Parathyroid adenoma (tissue), 2 donors: ENCODE measurements at regions not wholly inside any gene's neighbourhood (a gene's known extent, or its start where the extent isn't known, plus 50 kb on each side); places are given as distances from the start of the nearest gene placed in this dataset.

Source experiments
- H2AFZ ChIP-seq: fragments of 300-600 bp; sonication (generic); one replicate; pipeline ENCODE4 v1.7.0; 2017; ENCODE audit warnings: antibody characterized with exemption, mild to moderate bottlenecking
- H3K27ac ChIP-seq: fragments of 300-600 bp; sonication (generic); one replicate; pipeline ENCODE4 v1.7.0; 2017
- H3K27me3 ChIP-seq: fragments of 300-600 bp; sonication (generic); one replicate; pipeline ENCODE4 v1.7.0; 2017; ENCODE audit warnings: low read length; ENCODE audit not compliant: control insufficient read depth, insufficient read depth
- H3K36me3 ChIP-seq: fragments of 300-600 bp; sonication (generic); one replicate; pipeline ENCODE4 v1.7.0; 2017; ENCODE audit warnings: low read length; ENCODE audit not compliant: control insufficient read depth, insufficient read depth
- H3K4me1 ChIP-seq: fragments of 300-600 bp; sonication (generic); one replicate; pipeline ENCODE4 v1.7.0; 2017; ENCODE audit warnings: control low read depth
- H3K4me2 ChIP-seq: fragments of 300-600 bp; sonication (generic); one replicate; pipeline ENCODE4 v1.7.0; 2017; ENCODE audit warnings: low read length
- H3K4me3 ChIP-seq: fragments of 300-600 bp; sonication (generic); one replicate; pipeline ENCODE4 v1.7.0; 2017; ENCODE audit warnings: low read depth, low read length
- H3K79me2 ChIP-seq: fragments of 300-600 bp; sonication (generic); one replicate; pipeline ENCODE4 v1.7.0; 2017; ENCODE audit warnings: control low read depth
- H3K9ac ChIP-seq: fragments of 300-600 bp; sonication (generic); one replicate; pipeline ENCODE4 v1.7.0; 2017; ENCODE audit warnings: mild to moderate bottlenecking
- H3K9me3 ChIP-seq: fragments of 300-600 bp; sonication (generic); one replicate; pipeline ENCODE4 v1.7.0; 2017; ENCODE audit warnings: low read length; ENCODE audit not compliant: control insufficient read depth
- CTCF ChIP-seq: fragments of 300-600 bp; sonication (generic); IDR thresholded peaks from one replicate; pipeline ENCODE4 v1.7.0; 2017; ENCODE audit warnings: antibody characterized with exemption, mild to moderate bottlenecking
- donor health status: primary hyperparathyroidism.

GRCh38 chr5:107269256-107269655 is 401.5 kb downstream of the EFNA5 start:
- H3K9me3 ChIP-seq: no peaks in the 10 kb centered on the region
- H3K9ac ChIP-seq: no peak overlapping the region
- no peak overlapping the region for H3K27ac ChIP-seq
- no peaks in the 10 kb centered on the region for H3K79me2 ChIP-seq
- no peak for TF ChIP-seq CTCF
- no peaks in the 10 kb centered on the region for H3K36me3 ChIP-seq
- H3K4me3 ChIP-seq: no peak overlapping the region
- no peak overlapping the region for H2AFZ ChIP-seq
- no peaks in the 10 kb centered on the region for H3K4me1 ChIP-seq
- no peaks in the 10 kb centered on the region for H3K27me3 ChIP-seq
- H3K4me2 ChIP-seq: no peak overlapping the region

- no peak overlapping the region for H3K27ac ChIP-seq
- H3K4me3 ChIP-seq: no peak overlapping the region
- no peaks in the 10 kb centered on the region for H3K79me2 ChIP-seq
- H2AFZ ChIP-seq: no peak overlapping the region
- no peaks in the 10 kb centered on the region for H3K27me3 ChIP-seq
- no peaks in the 10 kb centered on the region for H3K4me1 ChIP-seq
- no peak for TF ChIP-seq CTCF
- H3K4me2 ChIP-seq: no peak overlapping the region
- H3K9ac ChIP-seq: no peak overlapping the region
- no peaks in the 10 kb centered on the region for H3K36me3 ChIP-seq
- no peaks in the 10 kb centered on the region for H3K9me3 ChIP-seq
Measured at GRCh38 chr5:107268241-107268640, 402.5 kb downstream of the EFNA5 start.

- no peak overlapping the region for H3K27ac ChIP-seq
- no peak overlapping the region for H3K4me3 ChIP-seq
- no peak overlapping the region for H2AFZ ChIP-seq
- no peaks in the 10 kb centered on the region for H3K79me2 ChIP-seq
- H3K27me3 ChIP-seq: no peaks in the 10 kb centered on the region
- no peak overlapping the region for H3K4me2 ChIP-seq
- no peaks in the 10 kb centered on the region for H3K36me3 ChIP-seq
- no peaks in the 10 kb centered on the region for H3K4me1 ChIP-seq
- H3K9me3 ChIP-seq: no peaks in the 10 kb centered on the region
- H3K9ac ChIP-seq: no peak overlapping the region
- no peak for TF ChIP-seq CTCF
Measured at GRCh38 chr5:107266100-107266499, 404.6 kb downstream of the EFNA5 start.

- no peak overlapping the region for H2AFZ ChIP-seq
- H3K4me3 ChIP-seq: no peak overlapping the region
- no peak overlapping the region for H3K27ac ChIP-seq
- no peaks in the 10 kb centered on the region for H3K79me2 ChIP-seq
- no peak overlapping the region for H3K9ac ChIP-seq
- no peaks in the 10 kb centered on the region for H3K9me3 ChIP-seq
- no peak overlapping the region for H3K4me2 ChIP-seq
- H3K27me3 ChIP-seq: no peaks in the 10 kb centered on the region
- no peaks in the 10 kb centered on the region for H3K36me3 ChIP-seq
- no peak for TF ChIP-seq CTCF
- no peaks in the 10 kb centered on the region for H3K4me1 ChIP-seq
Measured at GRCh38 chr5:107265193-107265592, 405.5 kb downstream of the EFNA5 start.

- no peaks in the 10 kb centered on the region for H3K4me1 ChIP-seq
- no peak overlapping the region for H3K9ac ChIP-seq
- no peak overlapping the region for H2AFZ ChIP-seq
- no peaks in the 10 kb centered on the region for H3K9me3 ChIP-seq
- TF ChIP-seq CTCF: no peak
- H3K4me2 ChIP-seq: no peak overlapping the region
- no peak overlapping the region for H3K27ac ChIP-seq
- H3K4me3 ChIP-seq: no peak overlapping the region
- H3K27me3 ChIP-seq: no peaks in the 10 kb centered on the region
- no peaks in the 10 kb centered on the region for H3K79me2 ChIP-seq
- H3K36me3 ChIP-seq: no peaks in the 10 kb centered on the region
Measured at GRCh38 chr5:107263387-107264018, 407.2 kb downstream of the EFNA5 start.
